Activated naive CD4-positive, alpha-beta T cell treated with anti-CD3 and anti-CD28 coated beads, Interleukin-2, amount 50 U/mL, for 24 hours (primary cell): ENCODE measurements at regions not wholly inside any gene's neighbourhood (a gene's known extent, or its start where the extent isn't known, plus 50 kb on each side); places are given as distances from the start of the nearest gene placed in this dataset.
"Not testable (repeated sequence)": the region's sequence is repeated elsewhere in the genome, so short reads cannot be mapped to it uniquely, and the experiment has no call there.

Experiments
- H3K27ac Mint-ChIP-seq: one replicate; pipeline ENCODE4 v1.8.0; 2021; ENCODE audit warnings: mild to moderate bottlenecking, mixed read lengths
- H3K27me3 Mint-ChIP-seq: one replicate; pipeline ENCODE4 v1.8.0; 2021; ENCODE audit warnings: mixed read lengths
- H3K36me3 Mint-ChIP-seq: one replicate; pipeline ENCODE4 v1.8.0; 2021; ENCODE audit warnings: mixed read lengths
- H3K4me1 Mint-ChIP-seq: one replicate; pipeline ENCODE4 v1.8.0; 2021; ENCODE audit warnings: mixed read lengths
- H3K4me3 Mint-ChIP-seq: one replicate; pipeline ENCODE4 v1.8.0; 2021; ENCODE audit warnings: mild to moderate bottlenecking, mixed read lengths
- H3K9me3 Mint-ChIP-seq: one replicate; pipeline ENCODE4 v1.8.0; 2021; ENCODE audit warnings: mixed read lengths

- Mint-ChIP-seq H3K27ac (no peak overlapping the region), H3K27me3 (peaks cover 3% of the 10 kb centered on the region)
These were observed 578.7 kb upstream of the NECTIN3 start for GRCh38 chr3:110492876-110493275.

GRCh38 chr3:110493438-110494092 is 578.1 kb upstream of the NECTIN3 start:
- Mint-ChIP-seq H3K36me3 (no peaks in the 10 kb centered on the region), H3K4me1 (no peaks in the 10 kb centered on the region), H3K27ac (no peak overlapping the region), H3K9me3 (peaks cover 8% of the 10 kb centered on the region), H3K4me3 (no peak overlapping the region), H3K27me3 (peaks cover 3% of the 10 kb centered on the region)

More at GRCh38 chr3:110492876-110493275, 578.7 kb upstream of the NECTIN3 start:
- H3K9me3 Mint-ChIP-seq, result peaks cover 12% of the 10 kb centered on the region
- no peaks in the 10 kb centered on the region for H3K4me1 Mint-ChIP-seq
- H3K36me3 Mint-ChIP-seq, result no peaks in the 10 kb centered on the region
- H3K4me3 Mint-ChIP-seq, result no peak overlapping the region

GRCh38 chr3:110494093-110494490 is 577.5 kb upstream of the NECTIN3 start:
- H3K4me3 Mint-ChIP-seq, result no peak overlapping the region
- peaks cover 3% of the 10 kb centered on the region for H3K9me3 Mint-ChIP-seq
- no peak overlapping the region for H3K27ac Mint-ChIP-seq
- no peaks in the 10 kb centered on the region for H3K36me3 Mint-ChIP-seq
- H3K27me3 Mint-ChIP-seq, result peaks cover 3% of the 10 kb centered on the region
- H3K4me1 Mint-ChIP-seq, result no peaks in the 10 kb centered on the region

- no peak overlapping the region for H3K4me3 Mint-ChIP-seq
These were observed 576.9 kb upstream of the NECTIN3 start for GRCh38 chr3:110494728-110495127.

GRCh38 chr3:110495201-110495927 is 576.3 kb upstream of the NECTIN3 start:
- Mint-ChIP-seq H3K27me3 (peaks cover 3% of the 10 kb centered on the region), H3K9me3 (no peaks in the 10 kb centered on the region), H3K27ac (no peak overlapping the region), H3K4me1 (no peaks in the 10 kb centered on the region), H3K4me3 (no peak overlapping the region), H3K36me3 (no peaks in the 10 kb centered on the region)

More at GRCh38 chr3:110494728-110495127, 576.9 kb upstream of the NECTIN3 start:
- H3K36me3 Mint-ChIP-seq, result no peaks in the 10 kb centered on the region
- no peaks in the 10 kb centered on the region for H3K9me3 Mint-ChIP-seq
- no peaks in the 10 kb centered on the region for H3K4me1 Mint-ChIP-seq
- peaks cover 3% of the 10 kb centered on the region for H3K27me3 Mint-ChIP-seq
- no peak overlapping the region for H3K27ac Mint-ChIP-seq

GRCh38 chr3:110504401-110504800 is 567.2 kb upstream of the NECTIN3 start:
- H3K27ac Mint-ChIP-seq, result no peak overlapping the region
- no peaks in the 10 kb centered on the region for H3K27me3 Mint-ChIP-seq
- H3K9me3 Mint-ChIP-seq, result no peaks in the 10 kb centered on the region
- no peaks in the 10 kb centered on the region for H3K4me1 Mint-ChIP-seq
- H3K4me3 Mint-ChIP-seq, result no peak overlapping the region
- no peaks in the 10 kb centered on the region for H3K36me3 Mint-ChIP-seq

GRCh38 chr3:110504901-110505300 is 566.7 kb upstream of the NECTIN3 start:
- H3K9me3 Mint-ChIP-seq, result no peaks in the 10 kb centered on the region
- no peak overlapping the region for H3K27ac Mint-ChIP-seq
- no peaks in the 10 kb centered on the region for H3K36me3 Mint-ChIP-seq
- no peaks in the 10 kb centered on the region for H3K27me3 Mint-ChIP-seq
- no peaks in the 10 kb centered on the region for H3K4me1 Mint-ChIP-seq
- H3K4me3 Mint-ChIP-seq, result no peak overlapping the region

GRCh38 chr3:110506890-110507289 is 564.7 kb upstream of the NECTIN3 start:
- Mint-ChIP-seq H3K27ac (no peak overlapping the region), H3K36me3 (no peaks in the 10 kb centered on the region), H3K27me3 (peaks cover 1% of the 10 kb centered on the region), H3K9me3 (no peaks in the 10 kb centered on the region), H3K4me3 (no peak overlapping the region), H3K4me1 (no peaks in the 10 kb centered on the region)

GRCh38 chr3:110507570-110507969 is 564.0 kb upstream of the NECTIN3 start:
- H3K9me3 Mint-ChIP-seq, H3K27me3 Mint-ChIP-seq, H3K27ac Mint-ChIP-seq, H3K4me3 Mint-ChIP-seq, H3K4me1 Mint-ChIP-seq, H3K36me3 Mint-ChIP-seq: not testable (repeated sequence)

- no peaks in the 10 kb centered on the region for H3K4me1 Mint-ChIP-seq
- H3K9me3 Mint-ChIP-seq, result no peaks in the 10 kb centered on the region
- no peak overlapping the region for H3K27ac Mint-ChIP-seq
- H3K27me3 Mint-ChIP-seq, result peaks cover 3% of the 10 kb centered on the region
- no peaks in the 10 kb centered on the region for H3K36me3 Mint-ChIP-seq
- no peak overlapping the region for H3K4me3 Mint-ChIP-seq
These were observed 558.7 kb upstream of the NECTIN3 start for GRCh38 chr3:110512961-110513360.

GRCh38 chr3:110518031-110518430 is 553.6 kb upstream of the NECTIN3 start:
- Mint-ChIP-seq H3K4me3 (no peak overlapping the region), H3K27me3 (peaks cover 4% of the 10 kb centered on the region), H3K36me3 (no peaks in the 10 kb centered on the region), H3K4me1 (no peaks in the 10 kb centered on the region), H3K27ac (no peak overlapping the region), H3K9me3 (no peaks in the 10 kb centered on the region)

GRCh38 chr3:110519071-110519470 is 552.5 kb upstream of the NECTIN3 start:
- Mint-ChIP-seq H3K27me3 (peaks cover 4% of the 10 kb centered on the region), H3K4me1 (no peaks in the 10 kb centered on the region), H3K9me3 (no peaks in the 10 kb centered on the region), H3K27ac (no peak overlapping the region), H3K36me3 (no peaks in the 10 kb centered on the region), H3K4me3 (no peak overlapping the region)

- peaks cover 3% of the 10 kb centered on the region for H3K27me3 Mint-ChIP-seq
- H3K9me3 Mint-ChIP-seq, result no peaks in the 10 kb centered on the region
- no peaks in the 10 kb centered on the region for H3K4me1 Mint-ChIP-seq
- no peak overlapping the region for H3K4me3 Mint-ChIP-seq
- H3K27ac Mint-ChIP-seq, result no peak overlapping the region
- H3K36me3 Mint-ChIP-seq, result no peaks in the 10 kb centered on the region
These were observed 550.6 kb upstream of the NECTIN3 start for GRCh38 chr3:110521019-110521418.

GRCh38 chr3:110525558-110526064 is 546.0 kb upstream of the NECTIN3 start:
- not testable (repeated sequence) for H3K27me3 Mint-ChIP-seq, H3K36me3 Mint-ChIP-seq, H3K27ac Mint-ChIP-seq, H3K4me1 Mint-ChIP-seq, H3K4me3 Mint-ChIP-seq, H3K9me3 Mint-ChIP-seq

- H3K27me3 Mint-ChIP-seq, result peaks cover 1% of the 10 kb centered on the region
- H3K4me1 Mint-ChIP-seq, result no peaks in the 10 kb centered on the region
- no peaks in the 10 kb centered on the region for H3K9me3 Mint-ChIP-seq
- no peak overlapping the region for H3K27ac Mint-ChIP-seq
- no peak overlapping the region for H3K4me3 Mint-ChIP-seq
- no peaks in the 10 kb centered on the region for H3K36me3 Mint-ChIP-seq
These were observed 544.6 kb upstream of the NECTIN3 start for GRCh38 chr3:110526777-110527727.
